H9 (cell line): ENCODE measurements at regions not wholly inside any gene's neighbourhood (a gene's known extent, or its start where the extent isn't known, plus 50 kb on each side); places are given as distances from the start of the nearest gene placed in this dataset.

Experiments used
- DNase-seq: peaks from one replicate; pipeline ENCODE4 v3.0.0-alpha.2; 2017
- H2AFZ ChIP-seq: one replicate; pipeline ENCODE4 v1.6.1; 2013; ENCODE audit warnings: mild to moderate bottlenecking, low read length, control low read depth, moderate library complexity
- H2AK5ac ChIP-seq: 2 replicates; pipeline ENCODE4 v1.6.1; 2013; ENCODE audit warnings: low read length, control low read depth, mixed read lengths; ENCODE audit not compliant: insufficient read length
- H2BK120ac ChIP-seq: one replicate; pipeline ENCODE4 v1.6.1; 2013; ENCODE audit warnings: low read depth, mild to moderate bottlenecking, low read length, control low read depth, inconsistent platforms; ENCODE audit not compliant: poor library complexity, severe bottlenecking
- H2BK12ac ChIP-seq: 2 replicates; pipeline ENCODE4 v1.6.1; 2013; ENCODE audit warnings: low read length, control low read depth, mixed read lengths, low read depth; ENCODE audit not compliant: insufficient read length
- H2BK15ac ChIP-seq: 2 replicates; pipeline ENCODE4 v1.6.1; 2013; ENCODE audit warnings: low read depth, low read length, control low read depth
- H2BK20ac ChIP-seq: one replicate; pipeline ENCODE4 v1.6.1; 2013; ENCODE audit warnings: low read depth, mild to moderate bottlenecking, low read length, control low read depth, inconsistent platforms; ENCODE audit not compliant: poor library complexity, severe bottlenecking
- H2BK5ac ChIP-seq: 2 replicates; pipeline ENCODE4 v1.6.1; 2013; ENCODE audit warnings: low read length, control low read depth, mixed read lengths; ENCODE audit not compliant: insufficient read length
- H3K14ac ChIP-seq: 2 replicates; pipeline ENCODE4 v1.6.1; 2013; ENCODE audit warnings: low read length, control low read depth; ENCODE audit not compliant: insufficient read depth
- H3K18ac ChIP-seq: 2 replicates; pipeline ENCODE4 v1.6.1; 2013; ENCODE audit warnings: low read depth, mild to moderate bottlenecking, mixed read lengths, low read length, control low read depth; ENCODE audit not compliant: insufficient read length
- H3K23ac ChIP-seq: 2 replicates; pipeline ENCODE4 v1.6.1; 2013; ENCODE audit warnings: low read length, control low read depth, mixed read lengths, low read depth; ENCODE audit not compliant: insufficient read length
- H3K23me2 ChIP-seq: 2 replicates; pipeline ENCODE4 v1.6.1; 2013; ENCODE audit warnings: low read depth, mild to moderate bottlenecking, mixed read lengths, low read length, control low read depth; ENCODE audit not compliant: insufficient read length, poor library complexity, severe bottlenecking
- H3K27ac ChIP-seq: 2 replicates; pipeline ENCODE4 v1.5.1; 2013; ENCODE audit warnings: low read length, control low read depth, mixed read lengths, low read depth; ENCODE audit not compliant: insufficient read length
- H3K27me3 ChIP-seq: 2 replicates; pipeline ENCODE4 v1.6.1; 2013; ENCODE audit warnings: low read length, control low read depth, inconsistent platforms; ENCODE audit not compliant: insufficient read depth
- H3K4ac ChIP-seq: 2 replicates; pipeline ENCODE4 v1.6.1; 2013; ENCODE audit warnings: low read depth, mild to moderate bottlenecking, control low read depth, inconsistent platforms, low read length, moderate library complexity
- H3K4me1 ChIP-seq: 2 replicates; pipeline ENCODE4 v1.6.1; 2013; ENCODE audit warnings: low read length, control low read depth, inconsistent platforms; ENCODE audit not compliant: insufficient read depth
- H3K4me2 ChIP-seq: 2 replicates; pipeline ENCODE4 v1.6.1; 2013; ENCODE audit warnings: low read length, control low read depth, mixed read lengths; ENCODE audit not compliant: insufficient read length, insufficient read depth
- H3K56ac ChIP-seq: 2 replicates; pipeline ENCODE4 v1.6.1; 2013; ENCODE audit warnings: low read depth, mild to moderate bottlenecking, mixed read lengths, low read length, control low read depth; ENCODE audit not compliant: insufficient read length
- H3K79me1 ChIP-seq: 2 replicates; pipeline ENCODE4 v1.6.1; 2013; ENCODE audit warnings: low read depth, mild to moderate bottlenecking, moderate library complexity, low read length, control low read depth, inconsistent platforms; ENCODE audit not compliant: insufficient read depth, poor library complexity, severe bottlenecking
- H3K79me2 ChIP-seq: 2 replicates; pipeline ENCODE4 v1.6.1; 2013; ENCODE audit warnings: low read length, control low read depth, inconsistent platforms; ENCODE audit not compliant: insufficient read depth
- H3K9ac ChIP-seq: 2 replicates; pipeline ENCODE4 v1.6.1; 2013; ENCODE audit warnings: low read length, control low read depth, mixed read lengths; ENCODE audit not compliant: insufficient read length; ENCODE audit errors: extremely low read depth
- H3K9me3 ChIP-seq: one replicate; pipeline ENCODE4 v1.6.1; 2013; ENCODE audit warnings: low read depth, low read length, inconsistent platforms; ENCODE audit not compliant: control insufficient read depth
- H3T11ph ChIP-seq: one replicate; pipeline ENCODE4 v1.6.1; 2013; ENCODE audit warnings: mild to moderate bottlenecking, low read length, control low read depth, inconsistent platforms
- H4K20me1 ChIP-seq: one replicate; pipeline ENCODE4 v1.6.1; 2013; ENCODE audit not compliant: control insufficient read depth, insufficient read length, insufficient read depth
- H4K5ac ChIP-seq: 2 replicates; pipeline ENCODE4 v1.6.1; 2013; ENCODE audit warnings: low read depth, mild to moderate bottlenecking, mixed read lengths, low read length, control low read depth; ENCODE audit not compliant: insufficient read length
- H4K8ac ChIP-seq: replicated peaks from 2 replicates; pipeline ENCODE4 v1.6.1; 2013; ENCODE audit warnings: low read length, control low read depth, mixed read lengths, low read depth; ENCODE audit not compliant: insufficient read length
- H4K91ac ChIP-seq: 2 replicates; pipeline ENCODE4 v1.6.1; 2013; ENCODE audit warnings: low read depth, mild to moderate bottlenecking, moderate library complexity, mixed read lengths, low read length, control low read depth; ENCODE audit not compliant: insufficient read length
- H3K27ac Mint-ChIP-seq, 3 experiments: 2 replicates in 2 of 3; 3 replicates in 1 of 3; pipeline ENCODE4 v1.8.0; 2020 to 2021; ENCODE audit warnings: mixed read lengths in 3 of 3, mild to moderate bottlenecking in 1 of 3, moderate library complexity in 1 of 3
- H3K27me3 Mint-ChIP-seq: 2 replicates; pipeline ENCODE4 v1.8.0; 2021; ENCODE audit warnings: low read depth, mild to moderate bottlenecking, moderate library complexity, mixed read lengths
- H3K36me3 Mint-ChIP-seq, 3 experiments: 2 replicates in 2 of 3; 3 replicates in 1 of 3; pipeline ENCODE4 v1.8.0; 2020 to 2021; ENCODE audit warnings: low read depth in 3 of 3, mixed read lengths in 3 of 3; ENCODE audit not compliant: insufficient read depth in 1 of 3
- H3K4me1 Mint-ChIP-seq, 2 experiments: 2 replicates each; pipeline ENCODE4 v1.8.0; 2020; ENCODE audit warnings: mixed read lengths in 2 of 2
- H3K4me3 Mint-ChIP-seq, 2 experiments: 2 replicates in 1 of 2; 3 replicates in 1 of 2; pipeline ENCODE4 v1.8.0; 2020 to 2021; ENCODE audit warnings: mild to moderate bottlenecking in 2 of 2, mixed read lengths in 2 of 2, moderate library complexity in 1 of 2
- H3K9me3 Mint-ChIP-seq, 2 experiments: 2 replicates in 1 of 2; 3 replicates in 1 of 2; pipeline ENCODE4 v1.8.0; 2020; ENCODE audit warnings: mild to moderate bottlenecking in 2 of 2, mixed read lengths in 2 of 2, moderate library complexity in 1 of 2
- WGBS: extraction: QIAGEN DNeasy Blood & Tissue Kit; methylation state at CpG from one replicate; pipeline ENCODE4 v1.1.7; 2013; ENCODE audit warnings: missing lambda C conversion rate, low lambda C conversion rate, mixed read lengths; ENCODE audit not compliant: insufficient read length; ENCODE audit errors: extremely low coverage; 5-methylcytosine and 5-hydroxymethylcytosine counted together
- TF ChIP-seq, protein P1 (sequence below): fragments of 200-600 bp; sonication (generic); conservative IDR thresholded peaks from 3 replicates; pipeline ENCODE4 v1.8.0; 2021; ENCODE audit warnings: antibody characterized with exemption, mild to moderate bottlenecking

DNA sequence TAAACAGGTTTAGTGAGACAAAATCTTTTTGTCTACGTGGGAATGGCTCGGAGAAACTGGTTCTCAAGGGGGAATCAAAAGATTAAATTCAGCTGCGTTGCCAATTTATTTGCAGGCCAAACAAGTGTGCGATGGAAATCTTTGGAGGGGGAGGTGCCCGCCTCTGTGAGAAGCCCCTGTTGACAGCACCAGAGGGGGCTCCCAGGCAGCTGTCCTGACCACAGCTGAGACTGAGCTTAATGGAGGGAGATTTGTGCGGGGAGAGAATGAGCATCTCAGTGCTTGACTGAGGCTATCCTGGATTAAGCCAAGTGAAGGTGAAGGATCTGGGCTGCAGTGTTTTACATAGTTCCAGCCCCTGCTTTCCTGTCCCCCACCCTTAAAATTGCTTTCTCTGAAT is 169.7 kb downstream of the ATG4C start:
- peak overlapping the region; percentile 6 for H2AFZ ChIP-seq
- TF ChIP-seq, protein P1, sequence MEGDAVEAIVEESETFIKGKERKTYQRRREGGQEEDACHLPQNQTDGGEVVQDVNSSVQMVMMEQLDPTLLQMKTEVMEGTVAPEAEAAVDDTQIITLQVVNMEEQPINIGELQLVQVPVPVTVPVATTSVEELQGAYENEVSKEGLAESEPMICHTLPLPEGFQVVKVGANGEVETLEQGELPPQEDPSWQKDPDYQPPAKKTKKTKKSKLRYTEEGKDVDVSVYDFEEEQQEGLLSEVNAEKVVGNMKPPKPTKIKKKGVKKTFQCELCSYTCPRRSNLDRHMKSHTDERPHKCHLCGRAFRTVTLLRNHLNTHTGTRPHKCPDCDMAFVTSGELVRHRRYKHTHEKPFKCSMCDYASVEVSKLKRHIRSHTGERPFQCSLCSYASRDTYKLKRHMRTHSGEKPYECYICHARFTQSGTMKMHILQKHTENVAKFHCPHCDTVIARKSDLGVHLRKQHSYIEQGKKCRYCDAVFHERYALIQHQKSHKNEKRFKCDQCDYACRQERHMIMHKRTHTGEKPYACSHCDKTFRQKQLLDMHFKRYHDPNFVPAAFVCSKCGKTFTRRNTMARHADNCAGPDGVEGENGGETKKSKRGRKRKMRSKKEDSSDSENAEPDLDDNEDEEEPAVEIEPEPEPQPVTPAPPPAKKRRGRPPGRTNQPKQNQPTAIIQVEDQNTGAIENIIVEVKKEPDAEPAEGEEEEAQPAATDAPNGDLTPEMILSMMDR, result no peak
- no peaks in the 10 kb centered on the region for H3K79me1 ChIP-seq
- H3K4ac ChIP-seq, result no peak overlapping the region
- no peak overlapping the region for H3K56ac ChIP-seq
- no peak overlapping the region for H2AK5ac ChIP-seq
- H3K23ac ChIP-seq, result no peak overlapping the region
- Mint-ChIP-seq H3K27me3 (no peaks in the 10 kb centered on the region), H3K9me3 (no peaks in the 10 kb centered on the region), H3K27ac (peak overlapping the region in 1 of 3 experiments; percentile 52; a peak in 1 of 7 replicates), H3K4me3 (peak overlapping the region in 1 of 2 experiments; percentile 54; a peak in 2 of 5 replicates), H3K4me1 (peaks cover 16 to 20% of the 10 kb centered on the region in 2 experiments), H3K36me3 (no peaks in the 10 kb centered on the region)
- no peaks in the 10 kb centered on the region for H3K23me2 ChIP-seq
- no peak overlapping the region for H2BK15ac ChIP-seq
- no peaks in the 10 kb centered on the region for H3K27me3 ChIP-seq
- no peak overlapping the region for H4K91ac ChIP-seq
- no peak overlapping the region for H4K8ac ChIP-seq
- no peak overlapping the region for H4K5ac ChIP-seq
- no peaks in the 10 kb centered on the region for H3K79me2 ChIP-seq
- H2BK5ac ChIP-seq, result no peak overlapping the region
- DNase-seq, result no peak
- WGBS, result no CpG with 5 or more reads among the region's 6 CpGs
- peaks cover 2% of the 10 kb centered on the region; the same call in 1 of the 2 replicates for H3K4me1 ChIP-seq
- no peak overlapping the region for H3T11ph ChIP-seq
- H2BK120ac ChIP-seq, result no peak overlapping the region
- no peaks in the 10 kb centered on the region for H3K9me3 ChIP-seq
- H3K4me2 ChIP-seq, result no peak overlapping the region
- no peak overlapping the region for H3K18ac ChIP-seq
- no peak overlapping the region for H2BK20ac ChIP-seq
- no peak overlapping the region for H3K9ac ChIP-seq
- H2BK12ac ChIP-seq, result no peak overlapping the region
- no peak overlapping the region for H3K27ac ChIP-seq
- no peak overlapping the region for H3K14ac ChIP-seq
- no peaks in the 10 kb centered on the region for H4K20me1 ChIP-seq
